NCI-H1694 treated with DMSO at 0.1 percent for 48 hours (cell line): ENCODE measurements at regions not wholly inside any gene's neighbourhood (a gene's known extent, or its start where the extent isn't known, plus 50 kb on each side); places are given as distances from the start of the nearest gene placed in this dataset.
"Not testable (repeated sequence)": the region's sequence is repeated elsewhere in the genome, so short reads cannot be mapped to it uniquely, and the experiment has no call there.

Source experiments
- DNase-seq: peaks from one replicate; lab custom pipeline; 2025; lab: John Stamatoyannopoulos, UW

DNA sequence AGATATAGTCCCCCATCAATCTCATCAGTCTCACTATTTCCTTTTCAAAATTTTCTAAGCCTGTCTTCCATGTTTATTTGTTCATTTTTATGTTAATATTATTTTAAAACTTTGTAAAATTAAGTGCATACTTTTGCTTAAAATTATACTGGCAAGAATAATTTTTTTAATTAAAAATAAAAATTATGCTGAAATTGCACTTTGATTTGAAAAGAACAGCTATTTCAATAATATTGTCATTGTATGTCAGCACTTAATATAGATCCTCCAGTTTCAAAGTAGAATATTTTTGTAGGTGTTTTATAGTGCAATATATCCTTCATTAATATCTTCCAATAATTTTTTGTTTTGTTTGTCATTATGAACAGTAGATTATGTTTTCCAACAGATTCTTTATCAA is 99.0 kb upstream of the MAGI2 start:
- no peak for DNase-seq

DNA sequence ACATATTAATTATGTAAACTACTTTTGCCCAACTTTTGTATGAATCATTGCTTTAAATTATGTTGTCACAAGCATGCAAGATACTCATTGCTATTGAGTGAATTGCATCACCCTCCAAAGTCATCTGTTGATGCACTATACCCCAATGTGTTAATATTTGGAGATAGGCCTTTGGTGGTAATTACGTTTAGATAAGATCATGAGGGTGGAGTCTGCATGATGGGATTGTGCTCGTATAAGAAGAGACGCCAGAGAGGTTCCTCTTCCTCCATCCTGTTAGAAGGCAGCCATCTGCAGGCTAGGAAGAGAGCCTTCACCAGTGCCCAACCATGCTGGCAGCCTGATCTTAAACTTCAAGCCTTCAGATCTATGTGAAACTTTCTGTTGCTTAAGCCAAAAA is 95.3 kb upstream of the MAGI2 start:
- DNase-seq: no peak

DNA sequence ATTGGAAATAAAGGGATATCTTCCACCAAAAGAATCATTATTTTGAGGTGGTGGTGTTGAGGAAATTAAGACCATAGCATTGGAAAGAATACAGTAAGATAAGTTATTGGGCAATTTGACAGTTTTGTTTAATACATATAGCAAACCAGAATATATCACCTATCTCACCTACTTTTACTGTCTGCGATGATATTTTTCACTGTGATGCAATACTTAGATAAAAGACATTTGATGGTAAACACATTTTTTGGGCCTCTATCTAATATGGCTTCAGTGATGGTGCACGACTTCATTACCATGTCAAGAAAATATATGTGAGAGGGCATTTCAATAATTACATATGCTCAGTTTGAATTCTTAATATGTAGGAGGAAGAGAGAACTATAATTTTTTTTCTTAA is 93.7 kb upstream of the MAGI2 start:
- DNase-seq: no peak

DNA sequence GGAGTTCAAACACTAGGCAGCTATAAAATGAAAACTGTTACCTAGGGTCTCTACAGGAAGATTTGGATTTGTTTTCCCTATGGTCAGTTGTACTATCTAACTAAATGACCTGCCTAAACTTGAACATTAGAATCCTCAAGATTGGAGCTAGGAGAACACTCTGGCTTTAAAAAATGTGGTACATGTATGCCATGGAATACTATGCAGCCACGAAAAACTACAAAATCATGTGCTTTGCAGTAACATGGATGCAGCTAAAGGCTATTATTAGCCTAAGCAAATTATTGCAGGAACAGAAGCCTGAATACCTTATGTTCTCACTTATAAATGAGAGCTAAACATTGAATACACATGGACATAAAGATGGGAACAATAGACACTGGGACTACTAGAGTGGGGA is 87.1 kb upstream of the MAGI2 start:
- DNase-seq: no peak

GRCh38 chr7:79534128-79534527 is 80.7 kb upstream of the MAGI2 start:
- DNase-seq: no peak

GRCh38 chr7:79531905-79532664 is 78.6 kb upstream of the MAGI2 start:
- no peak for DNase-seq

DNA sequence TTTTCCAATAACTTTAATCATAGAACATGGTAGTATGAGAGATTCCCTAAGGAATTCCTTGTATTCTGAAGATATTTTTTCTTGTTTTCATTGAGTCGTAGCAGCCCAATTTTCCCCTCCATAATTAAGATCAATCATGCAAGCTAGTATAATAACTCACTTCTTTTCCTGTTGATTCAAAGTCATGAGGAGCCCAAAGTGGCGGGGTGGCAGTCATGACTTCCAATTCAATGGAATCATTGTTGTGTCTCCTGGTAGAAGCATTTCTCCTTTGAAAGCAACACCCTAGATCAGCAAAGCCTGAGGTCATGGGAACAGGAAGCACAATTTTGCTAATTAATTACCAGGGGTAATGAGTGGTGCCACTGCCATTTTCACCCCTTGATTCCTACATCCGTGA is 77.6 kb upstream of the MAGI2 start:
- no peak for DNase-seq

- no peak for DNase-seq
Measured at GRCh38 chr7:79529881-79530235, 76.4 kb upstream of the MAGI2 start.

- DNase-seq: peak; percentile 45
Measured at GRCh38 chr7:79529214-79529880, 75.9 kb upstream of the MAGI2 start.

GRCh38 chr7:79528421-79528820 is 75.0 kb upstream of the MAGI2 start:
- DNase-seq: no peak

- DNase-seq: no peak
Measured at GRCh38 chr7:79524048-79524447, 70.6 kb upstream of the MAGI2 start.

DNA sequence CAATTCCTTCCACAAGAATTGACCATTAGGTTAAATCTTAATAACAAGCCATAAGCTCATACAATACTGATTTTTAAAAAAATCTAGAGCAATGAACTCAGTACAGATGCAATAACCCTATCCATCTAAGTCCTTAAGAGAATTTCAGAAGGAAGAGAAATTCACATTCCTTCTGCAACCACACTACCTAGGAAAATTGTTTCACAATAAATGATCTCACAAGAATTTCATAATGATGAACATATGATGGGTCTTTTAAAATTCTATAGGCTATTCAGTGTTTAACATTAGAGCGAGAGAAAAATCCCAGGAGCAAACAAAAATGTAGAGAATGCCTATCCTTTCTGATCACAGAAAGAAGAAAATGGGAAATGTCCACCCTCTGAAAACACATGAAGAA is 70.0 kb upstream of the MAGI2 start:
- DNase-seq: no peak

DNA sequence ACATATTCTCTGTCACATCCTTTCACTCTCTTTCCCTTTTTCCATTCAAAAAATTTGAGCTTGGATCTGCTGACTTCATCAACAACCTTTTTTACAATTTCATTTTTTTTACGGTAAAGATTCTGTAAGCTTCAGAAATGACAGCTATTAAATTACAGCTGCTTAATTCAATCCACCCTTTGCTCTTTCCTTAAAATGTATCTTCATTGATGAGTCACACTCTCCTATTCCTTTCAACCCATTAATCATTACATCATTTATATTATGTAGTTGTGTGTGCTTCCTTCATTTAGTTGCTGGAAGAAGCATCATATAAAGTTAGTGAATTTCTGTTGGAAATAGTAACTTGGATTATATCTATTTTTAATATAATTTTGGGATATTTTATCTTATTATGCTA is 67.1 kb upstream of the MAGI2 start:
- DNase-seq: no peak

DNA sequence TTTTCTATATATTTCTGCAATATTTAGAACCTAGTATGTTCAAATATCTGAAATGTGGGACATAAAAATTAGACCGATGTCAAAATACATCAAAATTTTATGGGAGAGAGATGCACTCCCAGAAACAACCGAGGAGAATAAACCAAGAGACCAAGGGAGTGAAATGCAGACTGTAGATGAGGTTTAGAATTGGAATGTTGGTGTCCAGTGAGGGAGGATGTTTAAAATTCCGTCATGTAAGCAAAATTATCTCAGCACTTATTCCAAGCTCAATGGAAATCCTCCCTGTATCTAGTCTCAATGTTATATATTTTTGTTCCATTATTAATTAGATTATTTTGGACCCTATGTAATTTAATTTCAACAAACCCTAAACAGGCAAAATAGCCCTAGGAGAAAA is 61.9 kb upstream of the MAGI2 start:
- no peak for DNase-seq

GRCh38 chr7:79513261-79513660 is 59.8 kb upstream of the MAGI2 start:
- no peak for DNase-seq

GRCh38 chr7:79512261-79512660 is 58.8 kb upstream of the MAGI2 start:
- no peak for DNase-seq

GRCh38 chr7:79511056-79511455 is 57.6 kb upstream of the MAGI2 start:
- not testable (repeated sequence) for DNase-seq

DNA sequence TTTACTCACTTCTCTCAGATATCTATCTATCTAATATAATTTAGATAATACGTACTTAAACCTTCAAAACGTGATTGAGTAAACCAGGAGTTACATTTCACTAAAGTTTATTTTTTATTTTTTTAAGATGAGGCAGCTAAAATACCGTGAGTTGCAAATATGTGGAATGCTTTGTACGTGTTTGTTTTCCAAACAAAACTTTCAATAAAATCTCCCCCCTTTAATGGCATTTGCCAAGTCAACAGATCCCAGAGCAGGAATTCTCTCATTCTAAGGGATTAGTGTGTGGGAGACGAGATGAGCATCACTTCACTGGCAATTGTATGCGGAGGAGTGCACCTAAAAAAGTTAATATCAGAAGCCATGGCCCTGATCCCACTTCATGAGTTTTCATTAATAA is 53.7 kb upstream of the MAGI2 start:
- no peak for DNase-seq

DNA sequence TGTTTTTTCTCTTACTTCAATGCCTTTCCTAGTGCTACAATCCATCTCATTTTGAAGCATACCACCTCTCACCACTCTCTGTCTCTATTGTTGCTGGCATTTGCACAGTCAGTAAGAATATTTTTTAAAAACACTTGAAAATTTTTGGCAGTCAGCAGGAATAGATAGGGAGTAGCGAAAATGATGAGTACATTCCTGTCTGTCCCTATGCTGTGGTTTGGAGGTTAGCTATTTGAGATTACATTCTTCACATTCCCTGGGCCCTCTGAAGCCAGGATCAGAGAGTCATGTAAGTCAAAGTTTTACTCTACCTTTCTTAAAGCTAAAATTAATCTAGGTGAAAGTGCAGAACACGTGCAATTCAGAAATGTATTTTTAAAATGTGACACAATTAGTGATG is 53.0 kb upstream of the MAGI2 start:
- DNase-seq: no peak

DNA sequence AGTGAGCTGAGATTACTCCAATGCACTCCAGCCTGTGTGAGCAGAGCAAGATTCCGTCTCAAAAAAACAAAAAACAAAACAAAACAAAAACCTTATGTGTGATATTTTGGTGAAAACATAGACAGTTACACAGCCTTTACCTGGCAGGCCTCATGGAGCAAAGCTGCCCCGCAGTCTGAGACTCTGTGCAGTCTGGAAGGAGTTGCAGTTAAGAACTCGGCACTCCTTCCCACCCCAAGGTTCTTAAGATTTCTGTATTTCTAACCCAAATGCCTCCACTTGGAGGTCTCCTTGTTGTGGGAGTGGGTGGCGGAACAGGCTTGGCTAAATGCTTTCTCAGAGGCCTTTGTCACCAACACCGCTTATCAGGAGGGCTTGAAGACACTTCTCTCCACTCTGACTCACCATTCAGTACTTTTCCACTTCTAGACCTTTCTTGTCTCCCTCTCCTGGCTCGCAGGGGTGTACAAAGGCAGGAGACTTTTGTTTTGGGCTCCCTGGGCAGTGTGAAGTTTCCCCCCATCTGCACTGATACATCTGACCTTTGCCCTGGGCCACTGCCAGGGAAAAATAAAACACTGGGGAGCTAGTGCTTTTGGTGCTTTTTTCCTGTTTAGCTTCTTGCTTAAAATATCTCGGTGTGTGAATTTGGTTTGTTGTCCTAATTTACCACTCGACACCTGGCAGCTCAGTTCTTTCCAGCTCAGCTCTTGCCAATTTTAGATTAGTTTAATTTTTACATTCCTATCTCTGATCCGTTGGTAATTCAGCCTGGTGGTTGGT is 51.3 kb upstream of the MAGI2 start:
- DNase-seq: peak; percentile 48
